Transverse colon (tissue), 4 donors: ENCODE measurements at regions not wholly inside any gene's neighbourhood (a gene's known extent, or its start where the extent isn't known, plus 50 kb on each side); places are given as distances from the start of the nearest gene placed in this dataset.

Experiments
- DNase-seq: peaks from one replicate; pipeline ENCODE4 v3.0.0-alpha.2; 2019
- H3K27ac ChIP-seq, 4 donors: fragments of 200-600 bp; sonication (generic); 2 replicates each; pipeline ENCODE4 v1.5.1; 2016 to 2018; ENCODE audit warnings: inconsistent platforms in 4 of 4
- H3K27me3 ChIP-seq: fragments of 200-600 bp; sonication (generic); 2 replicates; pipeline ENCODE4 v1.5.1; 2017; ENCODE audit warnings: inconsistent platforms
- H3K36me3 ChIP-seq, 4 donors: fragments of 200-600 bp; sonication (generic); 2 replicates each; pipeline ENCODE4 v1.5.1; 2017 to 2019; ENCODE audit warnings: inconsistent platforms in 4 of 4
- H3K4me1 ChIP-seq, 4 donors: fragments of 200-600 bp; sonication (generic); 2 replicates each; pipeline ENCODE4 v1.5.1; 2017 to 2020; ENCODE audit warnings: inconsistent platforms in 4 of 4
- H3K4me3 ChIP-seq, 4 donors: fragments of 200-600 bp; sonication (generic); 1 replicate in 1 of 4; 2 replicates in 3 of 4; pipeline versions ENCODE4 v1.5.1 to v1.6.1; 2017 to 2019; ENCODE audit warnings: inconsistent platforms in 4 of 4
- H3K9me3 ChIP-seq, 2 donors: fragments of 200-600 bp; sonication (generic); 2 replicates each; pipeline ENCODE4 v1.5.1; 2017 to 2019; ENCODE audit warnings: inconsistent platforms in 2 of 2
- CTCF ChIP-seq, 5 experiments: fragments of 200-600 bp in 3 of 5; fragments of 450-650 bp in 2 of 5; sonication (generic) in 3 of 5; IDR thresholded peaks; 1 replicate in 2 of 5; 2 replicates in 3 of 5; pipeline ENCODE4 v1.5.1; 2016 to 2017; ENCODE audit warnings: antibody characterized with exemption in 5 of 5, inconsistent platforms in 3 of 5, mild to moderate bottlenecking in 2 of 5, moderate library complexity in 1 of 5
- EP300 ChIP-seq: sonication (generic); formaldehyde crosslinking; IDR thresholded peaks from one replicate; pipeline ENCODE4 v1.6.1; 2017; ENCODE audit warnings: antibody characterized with exemption, low read depth
- POLR2A ChIP-seq: fragments of 450-650 bp; IDR thresholded peaks from one replicate; pipeline ENCODE4 v1.6.1; 2016; ENCODE audit warnings: antibody characterized with exemption, mild to moderate bottlenecking, moderate library complexity
- POLR2AphosphoS5 ChIP-seq, 3 donors: sonication (generic); formaldehyde crosslinking; IDR thresholded peaks; one replicate each; pipeline ENCODE4 v1.6.1; 2016; ENCODE audit warnings: antibody characterized with exemption in 3 of 3
- WGBS, 2 donors: methylation state at CpG; one replicate each; pipeline ENCODE4 v1.1.5; 2018; ENCODE audit warnings: low coverage in 1 of 2; 5-methylcytosine and 5-hydroxymethylcytosine counted together
- in situ Hi-C, 4 donors: fragments of 200-750 bp; cut with MboI; loops; one replicate each; pipeline versions ENCODE4 v1.15.0 to v1.15.1; 2017; ENCODE audit warnings: low sequenced_read_pairs in 3 of 4, low pct_ligation_motif_present in 1 of 4, low pct_unique_long_range_greater_than_20kb in 1 of 4
- intact Hi-C: fragments of 100-400 bp; cut with DNase I; formaldehyde crosslinking; loops from one replicate; pipeline ENCODE4 v1.15.1; 2023; ENCODE audit warnings: low total_unique reads

DNA sequence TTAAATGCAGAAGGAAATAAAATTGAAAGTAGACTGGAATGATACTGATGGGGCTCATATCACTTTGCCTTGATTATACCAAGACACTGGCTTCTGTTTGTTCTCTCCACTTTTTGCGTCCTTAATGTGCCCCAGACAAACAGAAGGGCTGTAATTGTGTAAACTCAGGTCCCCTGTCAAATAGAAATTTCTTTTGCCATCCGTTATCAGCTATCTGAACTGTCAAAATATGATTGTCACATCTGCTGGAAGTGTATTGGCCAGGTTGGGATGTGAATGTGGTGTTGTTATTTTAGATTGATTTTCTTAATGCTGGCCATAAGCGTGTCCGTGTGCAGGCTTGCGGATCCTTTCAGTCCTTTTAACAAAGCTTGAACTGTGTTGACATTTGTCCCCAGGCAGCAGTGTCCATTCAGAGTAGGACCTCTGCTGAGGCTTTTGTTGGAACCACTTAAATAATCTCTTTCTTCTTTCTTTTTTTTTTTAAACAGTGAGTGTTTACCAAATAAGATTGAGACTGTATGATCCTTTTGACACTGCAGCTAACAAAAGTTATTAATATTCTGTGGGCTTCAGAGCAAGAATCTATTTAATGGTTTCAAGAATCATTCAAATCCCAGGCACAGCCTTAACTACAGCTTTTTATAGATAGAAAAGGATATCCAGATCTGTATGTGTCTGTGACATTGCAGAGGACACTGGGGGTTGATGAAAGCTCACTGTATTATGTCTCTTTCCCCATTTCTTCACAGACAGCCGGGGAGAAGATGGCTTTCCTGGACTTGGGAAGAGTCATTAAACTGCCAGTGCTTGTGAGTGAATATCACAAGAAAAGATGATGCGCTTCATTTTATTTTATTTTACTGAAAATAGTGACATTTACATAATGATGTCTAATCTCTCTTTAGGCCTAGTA lies 171.7 kb downstream of the ZNF608 start:
- Histone ChIP-seq H3K9me3 (no peaks in the 10 kb centered on the region), H3K27me3 (no peaks in the 10 kb centered on the region), H3K36me3 (no peaks in the 10 kb centered on the region), H3K27ac (no peak overlapping the region), H3K4me3 (no peak overlapping the region), H3K4me1 (no peaks in the 10 kb centered on the region)
- 92 to 95% methylated on average over 7 of the region's 7 CpGs for WGBS, 2 donors
- in situ Hi-C loops (no loop called here), intact Hi-C loops (no loop called here)
- no peak for DNase-seq
- no peak for TF ChIP-seq EP300
- no peak for TF ChIP-seq CTCF (IDR thresholded peaks at IDR 0.05)
- no peak for TF ChIP-seq POLR2A
- no peak for TF ChIP-seq POLR2AphosphoS5 (IDR thresholded peaks at IDR 0.05)

DNA sequence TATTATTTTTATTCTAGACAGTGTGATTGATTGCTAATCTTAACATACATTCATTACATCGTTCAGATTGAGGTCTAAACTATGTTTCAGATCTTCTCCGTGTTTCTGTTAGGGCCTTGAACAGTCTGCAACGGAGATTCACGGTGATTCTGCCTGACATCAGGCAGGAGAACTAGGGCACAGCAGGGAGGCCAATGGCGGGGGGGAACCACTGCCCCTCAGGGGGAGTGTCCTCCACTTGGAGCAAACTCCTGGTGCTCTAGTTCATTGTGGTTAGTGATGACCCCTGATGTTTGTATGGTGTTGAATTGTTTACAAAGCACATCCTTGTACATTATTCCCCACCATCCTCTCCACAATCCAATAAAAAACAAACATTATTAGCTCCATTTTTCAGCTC lies 173.5 kb downstream of the ZNF608 start:
- WGBS, 2 donors = 65 to 89% methylated on average over 5 of the region's 5 CpGs
- Histone ChIP-seq H3K27me3 (no peaks in the 10 kb centered on the region), H3K4me3 (no peak overlapping the region), H3K36me3 (no peaks in the 10 kb centered on the region), H3K27ac (no peak overlapping the region), H3K9me3 (no peaks in the 10 kb centered on the region), H3K4me1 (no peaks in the 10 kb centered on the region)
- no peak for DNase-seq
- in situ Hi-C loops (no loop called here), intact Hi-C loops (no loop called here)
- no peak for TF ChIP-seq CTCF (IDR thresholded peaks at IDR 0.05)
- TF ChIP-seq POLR2A = no peak
- no peak for TF ChIP-seq POLR2AphosphoS5 (IDR thresholded peaks at IDR 0.05)
- no peak for TF ChIP-seq EP300

GRCh38 chr5:124570285-124571035 lies 176.0 kb downstream of the ZNF608 start:
- H3K9me3 ChIP-seq = no peaks in the 10 kb centered on the region
- no peaks in the 10 kb centered on the region for H3K27me3 ChIP-seq
- no peak for TF ChIP-seq EP300
- no peak for TF ChIP-seq POLR2A
- TF ChIP-seq POLR2AphosphoS5 (IDR thresholded peaks at IDR 0.05) = no peak
- no peak for TF ChIP-seq CTCF (IDR thresholded peaks at IDR 0.05)
- in situ Hi-C loops (no loop called here), intact Hi-C loops (no loop called here)
- no peak for DNase-seq
- no peaks in the 10 kb centered on the region for H3K36me3 ChIP-seq
- H3K4me3 ChIP-seq = no peak overlapping the region
- no peaks in the 10 kb centered on the region for H3K4me1 ChIP-seq
- H3K27ac ChIP-seq = no peak overlapping the region
- WGBS, 2 donors = 74 to 91% methylated on average over 4 to 9 of the region's 9 CpGs

- H3K9me3 ChIP-seq = no peaks in the 10 kb centered on the region
- no peaks in the 10 kb centered on the region for H3K4me1 ChIP-seq
- in situ Hi-C loops (no loop called here), intact Hi-C loops (no loop called here)
- H3K36me3 ChIP-seq = no peaks in the 10 kb centered on the region
- WGBS, 2 donors = 70 to 88% methylated on average over 3 to 7 of the region's 7 CpGs
- DNase-seq = no peak
- TF ChIP-seq POLR2A (no peak), EP300 (no peak), CTCF (IDR thresholded peaks at IDR 0.05) (no peak), POLR2AphosphoS5 (IDR thresholded peaks at IDR 0.05) (no peak)
- H3K27me3 ChIP-seq = no peaks in the 10 kb centered on the region
- H3K27ac ChIP-seq = no peak overlapping the region
- no peak overlapping the region for H3K4me3 ChIP-seq
Observed at GRCh38 chr5:124566875-124567450, 179.5 kb downstream of the ZNF608 start.
